Ovary (tissue), 7 donors: ENCODE measurements at regions not wholly inside any gene's neighbourhood (a gene's known extent, or its start where the extent isn't known, plus 50 kb on each side); places are given as distances from the start of the nearest gene placed in this dataset.

Experiments
- DNase-seq, 5 donors: peaks; one replicate each; pipeline ENCODE4 v3.0.0-alpha.2; 2019 to 2020
- H3K27ac ChIP-seq, 2 donors: fragments of 200-600 bp; one replicate each; pipeline versions ENCODE4 v1.5.1 to v1.8.0; 2019 to 2022
- H3K27me3 ChIP-seq: fragments of 200-600 bp; one replicate; pipeline ENCODE4 v1.8.0; 2022
- H3K36me3 ChIP-seq: fragments of 200-600 bp; sonication (generic); one replicate; pipeline ENCODE4 v1.5.1; 2019
- H3K4me1 ChIP-seq: one replicate; pipeline ENCODE4 v1.8.1; 2013; ENCODE audit warnings: mild to moderate bottlenecking, moderate library complexity; ENCODE audit not compliant: insufficient read depth
- H3K4me3 ChIP-seq: fragments of 200-600 bp; sonication (generic); one replicate; pipeline ENCODE4 v1.5.1; 2017
- H3K9me3 ChIP-seq, 2 donors: fragments of 200-600 bp in 1 of 2; sonication (generic) in 1 of 2; one replicate each; pipeline versions ENCODE4 v1.5.1 to v1.8.1; 2013 to 2019; ENCODE audit warnings: mild to moderate bottlenecking in 1 of 2, moderate library complexity in 1 of 2
- CTCF ChIP-seq, 3 donors: fragments of 450-650 bp in 2 of 3; fragments of 200-600 bp in 1 of 3; IDR thresholded peaks; one replicate each; pipeline versions ENCODE4 v1.5.1 to v1.8.0; 2016 to 2022; ENCODE audit warnings: antibody characterized with exemption in 3 of 3, mild to moderate bottlenecking in 1 of 3
- EP300 ChIP-seq: sonication (generic); formaldehyde crosslinking; IDR thresholded peaks from one replicate; pipeline ENCODE4 v1.6.1; 2017; ENCODE audit warnings: antibody characterized with exemption
- POLR2A ChIP-seq: fragments of 450-650 bp; IDR thresholded peaks from one replicate; pipeline ENCODE4 v1.6.1; 2017; ENCODE audit warnings: antibody characterized with exemption, mild to moderate bottlenecking, moderate library complexity
- WGBS, 3 donors: extraction: QIAGEN DNeasy Blood & Tissue Kit in 1 of 3; methylation state at CpG; one replicate each; pipeline versions ENCODE4 v1.1.5 to v1.1.7; 2013 to 2017; 5-methylcytosine and 5-hydroxymethylcytosine counted together
- intact Hi-C, 4 donors: fragments of 100-400 bp; cut with DNase I; formaldehyde crosslinking; loops; one replicate each; pipeline versions ENCODE4 v1.11.0 to v1.15.1; 2022 to 2023
- donor health status: DM: no; HTN: no; CAD: no; lungs with moderate emphysema.
- donor health status: DM: no; HTN: no; CAD: no.
- donor health status: Bipolar disorder and iron deficiency.
- donor health status: DM: no; HTN: no; CAD: no.
- donor health status: DM: yes; HTN: yes; CAD: no.

- WGBS, 3 donors = 71 to 93% (median 82%) methylated on average over 1 of the region's 1 CpG
- H3K4me1 ChIP-seq = no peaks in the 10 kb centered on the region
- H3K27ac ChIP-seq = no peak overlapping the region
- H3K9me3 ChIP-seq = no peaks in the 10 kb centered on the region
- no peaks in the 10 kb centered on the region for H3K27me3 ChIP-seq
- H3K4me3 ChIP-seq = no peak overlapping the region
- intact Hi-C loops = no loop called here
- no peak for DNase-seq
- no peak for TF ChIP-seq POLR2A
- no peak for TF ChIP-seq EP300
- TF ChIP-seq CTCF (IDR thresholded peaks at IDR 0.05) = no peak
- H3K36me3 ChIP-seq = no peaks in the 10 kb centered on the region
Measured at GRCh38 chr7:121474301-121474673, 78.2 kb upstream of the FAM3C start.

DNA sequence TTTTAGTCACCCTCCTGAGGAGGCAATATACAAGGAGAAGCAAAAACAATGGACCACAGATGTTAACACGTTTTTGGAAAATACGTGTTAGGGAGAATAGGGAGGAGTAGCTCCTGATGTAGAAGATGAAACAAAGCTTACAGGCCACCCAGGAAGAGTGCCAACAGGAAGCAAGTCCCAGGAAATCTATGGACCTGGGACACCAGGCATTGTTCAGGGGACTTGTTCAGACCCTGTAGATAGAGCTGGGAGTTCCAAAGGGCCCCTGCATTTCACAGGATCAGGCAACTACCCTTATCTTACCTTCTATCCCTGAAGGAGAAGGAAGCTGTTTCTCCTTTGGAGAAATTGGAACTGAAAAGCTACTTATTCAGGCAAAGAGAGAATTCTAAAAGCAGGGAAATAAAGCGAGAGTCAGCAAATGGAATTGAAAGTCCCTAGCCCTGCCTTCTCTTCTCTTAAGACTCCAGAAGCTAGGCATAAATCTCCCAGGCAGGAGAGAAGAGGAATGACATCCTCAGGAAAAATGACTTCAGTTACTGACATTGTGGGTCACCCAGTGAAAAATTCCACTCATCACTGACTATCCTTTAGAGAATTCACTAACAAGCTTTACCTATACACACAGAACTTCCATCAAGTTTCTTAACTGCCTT is 77.7 kb upstream of the FAM3C start:
- TF ChIP-seq EP300 = no peak
- TF ChIP-seq POLR2A = no peak
- TF ChIP-seq CTCF (IDR thresholded peaks at IDR 0.05) = no peak
- Histone ChIP-seq H3K4me3 (no peak overlapping the region), H3K27me3 (no peaks in the 10 kb centered on the region), H3K36me3 (no peaks in the 10 kb centered on the region), H3K9me3 (no peaks in the 10 kb centered on the region), H3K27ac (no peak overlapping the region), H3K4me1 (no peaks in the 10 kb centered on the region)
- intact Hi-C loops = no loop called here
- WGBS, 3 donors = 60 to 64% (median 62%) methylated on average over 3 of the region's 3 CpGs
- no peak for DNase-seq

- H3K36me3 ChIP-seq = no peaks in the 10 kb centered on the region
- H3K9me3 ChIP-seq = no peaks in the 10 kb centered on the region
- H3K4me3 ChIP-seq = no peak overlapping the region
- H3K27me3 ChIP-seq = no peaks in the 10 kb centered on the region
- TF ChIP-seq POLR2A = no peak
- no peak for TF ChIP-seq CTCF (IDR thresholded peaks at IDR 0.05)
- no peak for TF ChIP-seq EP300
- intact Hi-C loops = no loop called here
- H3K4me1 ChIP-seq = no peaks in the 10 kb centered on the region
- 92 to 98% (median 97%) methylated on average over 4 of the region's 4 CpGs for whole genome bisulfite sequencing, 3 donors
- H3K27ac ChIP-seq = no peak overlapping the region
- no peak for DNase-seq
Measured at GRCh38 chr7:121466455-121466854, 70.3 kb upstream of the FAM3C start.

DNA sequence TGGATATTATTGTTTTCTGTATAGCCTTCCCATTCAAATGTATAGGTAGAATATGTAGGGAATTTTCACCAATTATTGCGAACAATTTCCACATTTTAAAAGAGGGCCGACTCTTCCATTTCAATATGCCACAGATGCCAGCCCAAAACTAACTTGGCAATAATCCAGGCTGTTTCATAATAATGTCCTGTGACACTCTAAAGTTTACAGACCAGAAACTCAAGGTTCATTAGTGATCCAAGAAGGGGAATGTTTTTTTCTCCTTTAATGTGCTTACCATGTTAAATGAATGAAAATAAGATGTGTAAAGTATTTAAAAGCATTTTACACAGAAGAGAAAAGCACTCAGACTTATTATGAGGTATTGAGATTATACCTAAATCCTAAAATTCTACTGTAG is 63.0 kb upstream of the FAM3C start:
- Histone ChIP-seq H3K36me3 (no peaks in the 10 kb centered on the region), H3K27me3 (no peaks in the 10 kb centered on the region), H3K4me1 (no peaks in the 10 kb centered on the region), H3K4me3 (no peak overlapping the region), H3K9me3 (no peaks in the 10 kb centered on the region), H3K27ac (no peak overlapping the region)
- DNase-seq = no peak
- 89 to 96% (median 91%) methylated on average over 2 of the region's 2 CpGs for WGBS, 3 donors
- intact Hi-C loops = loop anchor here in 1 of 4 donors (1.0 kb wide), 1 partner anchor 44 kb away; no protein-coding TSS in a partner anchor
- TF ChIP-seq EP300 (no peak), POLR2A (no peak), CTCF (IDR thresholded peaks at IDR 0.05) (no peak)
